Heart left ventricle (tissue), 13 donors: ENCODE measurements at regions not wholly inside any gene's neighbourhood (a gene's known extent, or its start where the extent isn't known, plus 50 kb on each side); places are given as distances from the start of the nearest gene placed in this dataset.

ENCODE experiments used
- POLR2A ChIP-seq, 2 donors: fragments of 450-650 bp; IDR thresholded peaks; one replicate each; pipeline ENCODE4 v1.6.1; 2017; ENCODE audit warnings: antibody characterized with exemption in 2 of 2, mild to moderate bottlenecking in 2 of 2, moderate library complexity in 2 of 2
- TF ChIP-seq, protein P1 (sequence below), 12 donors: fragments of 200-600 bp; sonication (generic) in 4 of 12; IDR thresholded peaks; one replicate each; pipeline versions ENCODE4 v1.5.0 to v1.8.0; 2018 to 2022; ENCODE audit warnings: antibody characterized with exemption in 12 of 12, mild to moderate bottlenecking in 5 of 12
- donor health status: ischemic (EF 13 %, LVEDD 7.1; RV severe dilation, severe dysfunction).
- donor health status: DM: no; HTN: yes; CAD: no.
- donor health status: DM: no; HTN: no; CAD: no.
- donor health status: ischemic (EF 25% LVEDD 6.9; RV normal size, moderate dysfunction).
- donor health status: ischemic (EF 25% LVEDD 5.7; RV mildly dilated, moderate dysfunction).
- donor health status: ischemic (EF 35%, LVEDD 5.7; RV mildly dilated, moderate dysfunction).
- donor health status: nonischemic (EF 11% LVEDD 7.7; RV severe dilation, severe dysfunction).
- donor health status: DM: yes; HTN: yes; CAD: no.
- donor health status: PGD.
- donor health status: ischemic (EF 29% LVEDD 5.4; RV normal size, mild dysfunction).
- donor health status: nonischemic (EF 23%, LVEDD 6.1; RV moderate dilation, normal function).

DNA sequence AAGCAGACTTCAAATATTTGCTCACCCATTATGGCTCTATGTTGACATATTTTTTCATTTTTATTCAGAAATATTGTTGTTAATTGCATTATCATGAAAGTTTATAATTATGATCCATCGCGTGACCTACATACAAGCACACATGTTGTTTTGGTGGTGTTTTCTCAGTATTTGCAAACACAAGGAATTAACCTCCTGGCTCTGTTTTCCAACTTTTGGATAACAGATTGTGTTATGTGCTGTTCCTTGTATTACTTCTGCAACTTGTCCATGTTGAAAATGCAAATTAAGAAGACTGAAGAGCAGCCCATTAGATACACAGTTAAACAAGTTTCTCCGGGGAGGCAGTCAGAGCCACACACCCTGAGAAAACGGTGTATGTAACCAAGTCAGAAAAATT is 201.2 kb downstream of the SEC23A start:
- TF ChIP-seq, protein P1, sequence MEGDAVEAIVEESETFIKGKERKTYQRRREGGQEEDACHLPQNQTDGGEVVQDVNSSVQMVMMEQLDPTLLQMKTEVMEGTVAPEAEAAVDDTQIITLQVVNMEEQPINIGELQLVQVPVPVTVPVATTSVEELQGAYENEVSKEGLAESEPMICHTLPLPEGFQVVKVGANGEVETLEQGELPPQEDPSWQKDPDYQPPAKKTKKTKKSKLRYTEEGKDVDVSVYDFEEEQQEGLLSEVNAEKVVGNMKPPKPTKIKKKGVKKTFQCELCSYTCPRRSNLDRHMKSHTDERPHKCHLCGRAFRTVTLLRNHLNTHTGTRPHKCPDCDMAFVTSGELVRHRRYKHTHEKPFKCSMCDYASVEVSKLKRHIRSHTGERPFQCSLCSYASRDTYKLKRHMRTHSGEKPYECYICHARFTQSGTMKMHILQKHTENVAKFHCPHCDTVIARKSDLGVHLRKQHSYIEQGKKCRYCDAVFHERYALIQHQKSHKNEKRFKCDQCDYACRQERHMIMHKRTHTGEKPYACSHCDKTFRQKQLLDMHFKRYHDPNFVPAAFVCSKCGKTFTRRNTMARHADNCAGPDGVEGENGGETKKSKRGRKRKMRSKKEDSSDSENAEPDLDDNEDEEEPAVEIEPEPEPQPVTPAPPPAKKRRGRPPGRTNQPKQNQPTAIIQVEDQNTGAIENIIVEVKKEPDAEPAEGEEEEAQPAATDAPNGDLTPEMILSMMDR (IDR thresholded peaks at IDR 0.05) = no peak
- no peak for TF ChIP-seq POLR2A (IDR thresholded peaks at IDR 0.05)
